Left ventricle myocardium inferior (tissue), 1 donor: ENCODE measurements at regions not wholly inside any gene's neighbourhood (a gene's known extent, or its start where the extent isn't known, plus 50 kb on each side); places are given as distances from the start of the nearest gene placed in this dataset.

Experiments
- DNase-seq: peaks from one replicate; pipeline ENCODE4 v3.0.0-alpha.2; 2020
- H3K27ac ChIP-seq: fragments of 200-600 bp; replicated peaks from 2 replicates; pipeline ENCODE4 v1.8.0; 2021
- H3K27me3 ChIP-seq: fragments of 200-600 bp; 2 replicates; pipeline ENCODE4 v1.8.0; 2021; ENCODE audit warnings: low read depth
- H3K36me3 ChIP-seq: fragments of 200-600 bp; 2 replicates; pipeline ENCODE4 v1.8.0; 2021
- H3K4me1 ChIP-seq: fragments of 200-600 bp; 2 replicates; pipeline ENCODE4 v1.8.0; 2021
- H3K4me3 ChIP-seq: fragments of 200-600 bp; 2 replicates; pipeline ENCODE4 v1.8.0; 2021; ENCODE audit warnings: mild to moderate bottlenecking, moderate library complexity
- H3K9me3 ChIP-seq: fragments of 200-600 bp; replicated peaks from 2 replicates; pipeline ENCODE4 v1.8.0; 2021
- intact Hi-C: fragments of 100-400 bp; cut with micrococcal nuclease; formaldehyde crosslinking; loops from one replicate; pipeline ENCODE4 v1.11.0; 2022
- TF ChIP-seq, protein P1 (sequence below): fragments of 200-600 bp; IDR thresholded peaks from 2 replicates; pipeline ENCODE4 v1.8.0; 2021; ENCODE audit warnings: antibody characterized with exemption, mild to moderate bottlenecking, borderline replicate concordance
- donor health status: DM: no; HTN: yes; CAD: no; lungs with severe emphysema.

DNA sequence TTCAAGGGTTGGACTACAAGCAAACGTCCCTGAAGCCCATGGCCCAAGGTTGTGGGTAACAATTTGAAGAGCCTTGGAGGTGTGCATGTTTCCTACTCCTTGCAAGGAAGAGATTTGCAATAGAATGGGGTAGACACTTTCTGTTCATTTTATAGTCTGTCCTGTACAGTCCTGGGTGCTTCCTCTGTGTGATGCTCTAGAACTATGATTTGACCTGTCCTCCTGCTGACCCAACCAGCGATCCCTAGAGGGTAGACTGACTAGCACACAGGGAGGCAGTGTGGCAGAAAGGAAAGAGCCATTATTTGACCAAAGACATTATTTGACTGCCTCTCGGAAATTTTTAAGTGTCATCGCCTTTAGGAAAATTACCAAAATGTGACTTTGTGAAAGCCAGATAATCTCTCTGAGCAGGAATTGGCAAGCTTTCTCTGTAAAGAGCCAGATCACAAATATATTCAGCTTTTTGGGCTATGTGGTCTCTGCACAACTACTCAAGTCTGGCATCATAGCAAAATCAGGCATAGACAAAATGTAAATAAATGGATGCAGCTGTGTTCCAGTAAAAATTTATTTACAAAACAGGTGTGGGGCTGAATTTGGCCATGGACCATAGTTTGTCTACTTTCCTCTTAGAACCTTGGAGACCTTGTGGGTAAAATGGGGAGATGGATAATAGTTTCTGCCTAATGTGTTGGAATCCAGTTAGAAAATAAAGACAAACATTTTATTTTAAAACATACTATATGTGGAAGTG, 106.8 kb downstream of the DMRT2 start:
- Histone ChIP-seq H3K4me1 (no peaks in the 10 kb centered on the region), H3K27ac (no peak overlapping the region), H3K4me3 (no peak overlapping the region), H3K36me3 (no peaks in the 10 kb centered on the region), H3K27me3 (no peaks in the 10 kb centered on the region), H3K9me3 (peaks cover 4% of the 10 kb centered on the region)
- intact Hi-C loops: no loop called here
- TF ChIP-seq, protein P1, sequence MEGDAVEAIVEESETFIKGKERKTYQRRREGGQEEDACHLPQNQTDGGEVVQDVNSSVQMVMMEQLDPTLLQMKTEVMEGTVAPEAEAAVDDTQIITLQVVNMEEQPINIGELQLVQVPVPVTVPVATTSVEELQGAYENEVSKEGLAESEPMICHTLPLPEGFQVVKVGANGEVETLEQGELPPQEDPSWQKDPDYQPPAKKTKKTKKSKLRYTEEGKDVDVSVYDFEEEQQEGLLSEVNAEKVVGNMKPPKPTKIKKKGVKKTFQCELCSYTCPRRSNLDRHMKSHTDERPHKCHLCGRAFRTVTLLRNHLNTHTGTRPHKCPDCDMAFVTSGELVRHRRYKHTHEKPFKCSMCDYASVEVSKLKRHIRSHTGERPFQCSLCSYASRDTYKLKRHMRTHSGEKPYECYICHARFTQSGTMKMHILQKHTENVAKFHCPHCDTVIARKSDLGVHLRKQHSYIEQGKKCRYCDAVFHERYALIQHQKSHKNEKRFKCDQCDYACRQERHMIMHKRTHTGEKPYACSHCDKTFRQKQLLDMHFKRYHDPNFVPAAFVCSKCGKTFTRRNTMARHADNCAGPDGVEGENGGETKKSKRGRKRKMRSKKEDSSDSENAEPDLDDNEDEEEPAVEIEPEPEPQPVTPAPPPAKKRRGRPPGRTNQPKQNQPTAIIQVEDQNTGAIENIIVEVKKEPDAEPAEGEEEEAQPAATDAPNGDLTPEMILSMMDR: no peak
- no peak for DNase-seq

DNA sequence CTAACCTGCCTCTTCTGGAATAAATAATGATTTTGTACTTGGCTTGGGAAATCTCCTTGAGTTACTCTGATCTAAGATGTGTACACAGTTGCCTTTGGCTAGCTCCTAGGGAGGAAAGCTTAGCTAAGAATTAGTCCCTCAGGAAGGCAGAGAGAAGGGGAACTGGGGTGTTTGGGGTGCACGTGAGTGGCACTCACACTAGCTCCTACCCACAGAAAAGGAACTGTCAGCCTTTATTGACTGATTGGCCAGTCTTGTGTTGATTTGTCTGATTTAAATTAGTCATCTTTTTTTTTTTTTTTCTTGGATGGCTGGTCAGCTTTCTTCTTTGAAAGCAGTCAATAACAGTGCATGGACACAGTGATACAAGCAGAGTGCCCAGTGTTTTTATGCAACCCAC, 107.7 kb downstream of the DMRT2 start:
- H3K27me3 ChIP-seq: no peaks in the 10 kb centered on the region
- no peak overlapping the region for H3K27ac ChIP-seq
- intact Hi-C loops: no loop called here
- H3K4me1 ChIP-seq: no peaks in the 10 kb centered on the region
- TF ChIP-seq, protein P1: no peak
- peaks cover 4% of the 10 kb centered on the region for H3K9me3 ChIP-seq
- H3K36me3 ChIP-seq: no peaks in the 10 kb centered on the region
- no peak overlapping the region for H3K4me3 ChIP-seq
- no peak for DNase-seq

DNA sequence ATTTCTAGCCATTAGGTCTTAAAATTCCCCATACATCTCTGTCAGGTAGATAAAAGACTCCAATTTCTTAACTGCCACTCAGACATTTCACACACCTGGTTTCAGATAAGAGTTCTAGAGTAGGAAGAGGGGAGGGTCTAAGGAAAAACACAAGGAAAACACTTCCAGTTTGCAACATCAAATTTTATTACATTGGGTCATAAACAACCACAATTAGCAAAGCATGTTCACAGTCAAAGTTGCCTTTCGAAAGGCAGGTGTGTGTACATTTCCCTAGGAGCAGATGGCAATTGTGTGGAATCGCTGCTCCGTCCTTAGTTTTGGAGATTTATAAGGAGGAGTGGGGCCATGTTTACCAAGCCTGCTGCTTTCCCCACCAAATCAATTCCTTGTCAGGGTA, 120.8 kb downstream of the DMRT2 start:
- no peak overlapping the region for H3K4me3 ChIP-seq
- H3K36me3 ChIP-seq: no peaks in the 10 kb centered on the region
- H3K4me1 ChIP-seq: peaks cover 7% of the 10 kb centered on the region
- intact Hi-C loops: no loop called here
- peaks cover 20% of the 10 kb centered on the region for H3K9me3 ChIP-seq
- no peaks in the 10 kb centered on the region for H3K27me3 ChIP-seq
- no peak overlapping the region for H3K27ac ChIP-seq
- TF ChIP-seq, protein P1: no peak
- no peak for DNase-seq

DNA sequence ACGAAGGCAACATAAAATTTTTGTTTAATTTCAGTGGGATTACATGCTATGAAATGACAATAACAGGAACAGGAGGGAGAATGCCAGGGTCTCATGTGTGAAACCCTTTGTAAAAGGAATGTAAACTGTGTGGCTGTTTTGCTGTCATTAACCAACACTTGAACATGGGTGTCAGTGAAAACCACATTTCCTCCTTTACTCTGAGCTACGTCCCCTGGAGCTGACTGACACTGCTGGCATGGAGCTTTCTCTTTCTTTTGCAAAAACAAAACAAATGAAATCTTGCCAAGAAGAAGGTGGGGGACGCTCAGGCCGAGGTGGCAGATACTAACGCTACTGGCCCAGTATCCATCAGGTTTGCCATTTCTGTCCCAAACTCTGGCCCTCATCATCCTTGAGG, 121.4 kb downstream of the DMRT2 start:
- no peak for DNase-seq
- H3K27ac ChIP-seq: no peak overlapping the region
- H3K4me3 ChIP-seq: no peak overlapping the region

DNA sequence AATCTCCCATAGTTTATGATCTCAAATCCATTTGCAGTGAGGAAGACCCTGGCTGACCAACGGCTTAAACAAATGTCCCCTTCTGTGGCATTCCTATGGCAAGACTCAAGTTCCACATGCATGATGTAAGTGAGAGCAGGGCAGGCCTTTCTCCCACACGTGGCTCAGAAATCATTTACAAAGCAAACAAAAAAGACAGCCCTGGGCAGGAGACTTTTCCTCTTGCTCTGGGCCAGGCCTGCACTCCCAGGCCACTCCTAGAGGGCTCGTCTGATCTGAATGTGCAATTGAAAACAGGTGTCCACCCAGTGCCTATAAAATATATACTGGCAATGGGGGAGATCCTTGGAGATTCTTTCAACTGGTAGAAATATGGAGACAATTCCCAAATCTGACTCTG, 123.1 kb downstream of the DMRT2 start:
- TF ChIP-seq, protein P1: no peak
- intact Hi-C loops: no loop called here
- Histone ChIP-seq H3K27me3 (no peaks in the 10 kb centered on the region), H3K4me3 (no peak overlapping the region), H3K36me3 (no peaks in the 10 kb centered on the region), H3K9me3 (peaks cover 16% of the 10 kb centered on the region), H3K27ac (no peak overlapping the region), H3K4me1 (peaks cover 7% of the 10 kb centered on the region)
- no peak for DNase-seq

More for the DNA sequence above, 121.4 kb downstream of the DMRT2 start:
- intact Hi-C loops: no loop called here
- Histone ChIP-seq H3K27me3 (no peaks in the 10 kb centered on the region), H3K4me1 (peaks cover 7% of the 10 kb centered on the region), H3K36me3 (no peaks in the 10 kb centered on the region), H3K9me3 (peaks cover 20% of the 10 kb centered on the region)
- TF ChIP-seq, protein P1: no peak
